GM18508 (cell line): ENCODE measurements at regions not wholly inside any gene's neighbourhood (a gene's known extent, or its start where the extent isn't known, plus 50 kb on each side); places are given as distances from the start of the nearest gene placed in this dataset.
"Not testable (repeated sequence)": the region's sequence is repeated elsewhere in the genome, so short reads cannot be mapped to it uniquely, and the experiment has no call there.

ENCODE experiments used
- ATAC-seq: cut with Tn5 transposase; IDR thresholded peaks from one replicate; pipeline ENCODE4 v1.9.1; 2021; ENCODE audit warnings: moderate number of reproducible peaks; ENCODE audit not compliant: insufficient read depth, unreplicated experiment

DNA sequence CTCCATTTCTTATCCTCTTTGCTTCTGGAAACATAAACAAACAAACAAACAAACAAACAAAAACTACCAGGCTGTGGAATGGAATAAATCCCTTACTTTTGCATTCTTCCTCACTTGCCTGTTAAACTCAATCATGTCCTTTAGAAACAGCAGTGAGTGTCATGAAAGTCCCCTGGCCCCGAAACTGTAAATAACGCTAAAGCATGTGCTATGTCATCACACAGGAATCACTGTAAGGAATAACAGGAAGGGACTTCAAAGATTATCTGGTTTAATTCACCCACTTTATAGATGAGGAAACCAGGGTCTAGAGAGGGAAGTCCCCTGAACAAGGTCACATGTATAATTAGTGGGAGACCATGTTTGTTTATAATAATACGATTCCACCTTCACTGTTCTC, 159.4 kb upstream of the MEOX2 start:
- no peak for ATAC-seq

DNA sequence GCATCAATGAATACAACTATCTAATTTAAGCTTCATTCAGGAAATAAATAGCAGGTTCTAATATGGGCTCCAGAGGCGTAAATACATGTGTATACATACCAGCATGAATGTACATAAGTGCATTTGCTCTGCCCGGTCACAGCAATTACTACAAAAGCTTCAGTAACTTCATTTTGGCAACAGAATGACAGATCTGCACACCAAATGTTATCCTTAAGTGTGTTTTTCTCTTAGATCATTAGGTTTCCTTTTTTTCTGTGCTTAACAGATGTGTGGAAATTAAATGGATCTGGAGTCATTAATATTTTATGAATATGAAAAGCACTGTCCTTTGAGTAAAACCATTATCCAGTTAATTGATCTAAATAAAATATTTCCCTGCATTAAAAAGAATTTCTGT, 159.0 kb upstream of the MEOX2 start:
- no peak for ATAC-seq

DNA sequence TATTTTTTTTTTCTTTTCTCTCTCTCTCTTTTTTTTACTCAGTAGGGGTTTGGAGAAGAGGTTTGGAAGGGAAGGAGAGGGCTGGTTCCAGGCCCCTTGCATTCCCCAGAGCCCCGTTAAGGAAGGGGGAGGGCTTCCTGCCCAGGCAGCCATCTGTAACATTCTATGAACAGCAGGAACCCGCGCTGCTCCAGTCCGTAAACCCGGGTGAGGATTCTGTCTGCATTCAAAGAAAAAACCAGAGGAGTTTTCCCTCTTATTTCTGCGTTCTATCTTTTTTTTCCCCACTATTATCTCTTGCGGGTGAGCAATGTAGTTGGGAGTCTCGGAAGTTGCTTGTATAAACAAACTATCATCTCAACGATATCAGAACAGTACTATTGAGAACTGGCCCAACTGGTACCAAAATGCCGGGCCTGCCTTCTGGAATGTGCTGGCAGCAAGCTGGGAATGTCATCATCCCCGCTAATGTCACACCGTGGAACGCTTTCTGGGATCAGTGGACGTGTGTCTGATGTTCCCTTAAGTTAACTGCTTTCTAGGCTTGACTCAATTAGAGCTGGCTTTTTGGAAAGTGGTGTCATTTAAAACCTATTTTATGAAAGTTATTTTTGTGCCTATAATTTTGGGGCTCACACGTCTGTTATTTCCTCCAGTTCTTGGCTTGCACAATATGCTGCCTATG, 153.1 kb upstream of the MEOX2 start:
- no peak for ATAC-seq

DNA sequence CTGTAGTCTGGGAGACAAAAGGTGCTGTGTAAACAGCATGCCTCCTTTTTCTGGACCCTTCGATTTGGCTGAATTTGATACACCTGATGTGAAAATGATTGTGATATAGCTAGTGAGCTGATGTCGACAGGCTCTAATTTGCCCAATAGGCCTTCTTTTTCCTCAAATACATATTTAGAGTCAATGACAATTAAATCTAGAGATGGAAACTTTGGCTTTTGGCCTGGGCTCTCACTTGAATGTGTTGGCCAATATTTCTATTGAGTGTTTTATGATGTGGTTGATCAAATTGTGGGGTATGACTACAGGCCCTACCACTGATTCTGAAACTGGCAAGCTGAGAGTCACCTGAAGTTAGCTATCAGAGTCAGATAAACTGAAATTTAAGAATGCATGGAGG, 151.8 kb upstream of the MEOX2 start:
- no peak for ATAC-seq

DNA sequence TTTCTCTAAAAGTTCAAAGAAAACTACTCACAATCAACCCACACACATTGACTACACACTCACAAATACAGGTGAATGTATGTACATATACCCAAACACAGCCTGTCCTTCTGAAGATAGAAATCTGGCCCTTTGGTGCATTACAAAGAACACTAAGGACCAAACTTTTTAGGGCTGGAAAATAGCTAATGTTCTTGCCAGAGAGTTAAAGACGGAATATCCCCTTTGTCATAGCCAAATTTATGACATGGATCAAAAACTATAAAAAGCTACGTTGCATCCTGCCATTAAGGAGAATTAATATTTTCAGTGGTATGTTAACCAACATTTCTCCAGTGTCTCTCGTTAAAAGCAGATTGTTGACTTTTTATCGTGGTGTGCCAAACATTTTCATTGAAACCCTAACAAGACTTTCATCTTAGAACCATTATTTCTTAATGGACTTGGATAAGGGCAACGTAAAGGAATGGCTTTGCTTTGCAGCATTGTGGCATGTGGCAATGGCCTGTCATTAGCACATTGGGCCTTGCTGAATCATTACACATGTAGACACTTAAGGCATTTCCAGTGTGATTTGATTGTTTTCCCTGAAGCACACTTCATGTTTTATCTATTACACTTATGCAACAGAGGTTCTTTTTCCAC, 150.9 kb upstream of the MEOX2 start:
- no peak for ATAC-seq

DNA sequence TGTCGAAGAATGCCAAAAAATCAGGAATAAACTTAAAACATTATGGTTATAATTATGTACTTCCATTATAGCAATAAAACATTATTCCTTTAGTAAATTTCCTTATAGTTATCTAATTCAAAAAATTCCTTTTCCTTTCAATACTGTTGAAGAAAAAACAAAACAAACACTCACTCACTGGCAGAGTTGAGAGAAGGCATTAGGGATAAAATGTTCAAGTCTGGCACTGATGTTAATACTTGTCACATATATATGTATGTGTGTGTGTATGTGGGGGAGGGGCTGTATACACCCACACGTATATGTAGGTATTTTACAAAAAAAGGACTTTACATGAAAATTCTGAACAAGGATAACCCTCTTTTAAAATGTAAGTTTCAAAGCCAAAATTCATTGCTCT, 150.2 kb upstream of the MEOX2 start:
- ATAC-seq: no peak

DNA sequence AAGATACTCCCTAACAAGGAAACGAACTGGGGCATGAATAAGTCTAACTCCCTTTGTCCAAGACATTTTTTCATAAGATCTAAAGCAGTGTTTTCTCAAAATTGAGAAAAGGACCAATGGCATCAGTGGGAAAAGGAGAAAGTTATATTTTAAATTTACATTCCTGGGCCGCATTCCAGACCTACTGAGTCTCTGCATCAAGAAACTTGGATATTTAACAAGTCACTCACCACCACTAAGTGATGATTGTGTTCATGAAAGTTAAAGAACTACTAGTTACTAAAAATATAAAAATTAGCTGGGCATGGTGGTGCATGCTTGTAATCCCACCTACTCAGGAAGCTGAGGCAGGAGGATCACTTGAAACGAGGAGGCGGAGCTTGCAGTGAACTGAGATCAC, 149.6 kb upstream of the MEOX2 start:
- ATAC-seq: no peak

DNA sequence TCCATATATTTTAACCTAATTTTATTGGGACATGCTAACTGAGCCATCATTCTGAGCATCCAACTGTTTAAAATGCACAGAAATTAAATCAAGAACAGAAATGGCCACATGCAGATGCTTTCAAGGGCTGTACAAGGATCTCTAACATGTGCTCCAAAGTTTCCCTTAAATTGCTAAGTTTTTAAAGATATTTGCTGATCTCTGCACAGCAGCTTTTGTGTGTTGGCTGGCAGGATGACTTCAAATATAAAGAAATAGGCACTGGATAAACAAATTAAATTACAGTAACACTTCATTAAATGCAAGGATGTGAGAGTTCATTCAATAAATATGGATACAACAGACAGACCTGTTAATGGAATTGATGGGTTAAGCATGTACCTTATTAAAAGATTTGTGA, 148.0 kb upstream of the MEOX2 start:
- no peak for ATAC-seq

DNA sequence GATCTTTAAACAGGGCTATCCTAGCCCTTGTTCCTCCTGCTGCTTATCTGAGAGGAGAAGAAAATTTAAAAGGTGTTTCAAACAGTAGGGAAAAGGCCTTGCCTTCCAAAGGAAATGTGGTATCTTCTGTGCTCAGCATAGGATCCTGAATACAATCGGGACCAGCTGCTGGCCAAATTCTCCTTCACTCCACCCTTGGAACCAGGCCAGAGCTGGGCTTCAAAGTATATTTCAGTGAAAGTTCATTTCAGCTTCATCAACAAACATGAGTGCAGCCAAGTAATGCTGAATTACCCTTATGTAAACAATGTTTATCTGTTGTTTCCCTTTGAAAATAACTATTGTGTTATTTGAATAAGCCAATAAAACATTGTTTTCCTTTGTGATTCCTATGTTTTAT, 146.5 kb upstream of the MEOX2 start:
- ATAC-seq: no peak

DNA sequence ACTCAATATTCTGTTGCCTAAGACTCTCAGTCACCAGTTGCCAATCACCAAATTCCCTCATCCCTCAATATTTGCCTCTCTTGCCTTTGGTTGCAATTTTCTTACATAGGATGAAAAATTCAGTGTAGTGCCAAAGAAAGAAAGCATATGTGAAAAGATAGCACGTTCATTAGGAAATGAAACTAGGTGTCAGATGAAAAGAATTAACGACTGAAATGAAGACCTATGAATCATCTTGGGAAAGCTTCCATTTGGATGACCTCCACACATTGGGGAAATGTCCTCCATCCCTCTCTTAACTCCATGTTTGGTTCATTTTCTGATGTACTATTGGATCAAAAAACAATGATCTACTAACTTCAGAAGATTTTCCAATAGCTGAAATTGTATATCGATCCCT, 145.1 kb upstream of the MEOX2 start:
- ATAC-seq: no peak

DNA sequence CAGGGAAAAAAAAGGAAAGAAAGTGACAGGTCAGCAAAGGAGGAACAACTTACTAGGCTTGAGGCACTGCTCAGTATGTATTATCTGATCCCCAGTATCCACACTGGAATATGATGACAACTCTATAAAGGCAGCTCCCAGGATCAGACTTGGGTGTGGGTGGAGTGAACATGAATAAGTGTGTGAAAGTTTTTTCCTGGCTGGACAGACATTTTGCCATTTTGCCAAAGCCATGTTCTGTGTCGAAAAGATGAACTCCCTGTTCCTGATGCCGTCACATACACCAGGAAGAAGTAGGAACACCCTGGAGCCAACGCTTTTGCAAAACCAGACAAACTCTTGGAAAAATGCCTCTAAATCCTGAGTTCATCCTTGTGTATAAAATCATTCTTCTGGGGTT, 143.2 kb upstream of the MEOX2 start:
- no peak for ATAC-seq

DNA sequence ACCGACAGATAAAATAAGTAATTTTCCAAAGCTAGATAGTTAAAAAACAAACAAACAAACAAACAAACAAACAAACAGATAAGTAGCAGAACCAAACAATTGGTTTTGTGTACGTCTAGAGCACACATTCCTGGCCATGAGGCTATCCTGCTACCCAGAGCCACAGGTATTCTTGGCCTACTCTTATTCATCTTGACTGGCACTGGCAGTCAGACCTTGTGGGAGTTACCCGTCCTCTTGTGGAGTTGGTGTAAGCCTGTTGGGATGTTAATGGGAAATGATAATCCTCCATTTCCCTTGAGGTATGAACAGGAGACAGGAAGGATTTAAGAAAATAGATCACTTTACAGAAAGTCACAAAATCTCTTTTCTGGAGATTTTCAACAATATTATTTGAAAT, 142.4 kb upstream of the MEOX2 start:
- ATAC-seq: no peak

DNA sequence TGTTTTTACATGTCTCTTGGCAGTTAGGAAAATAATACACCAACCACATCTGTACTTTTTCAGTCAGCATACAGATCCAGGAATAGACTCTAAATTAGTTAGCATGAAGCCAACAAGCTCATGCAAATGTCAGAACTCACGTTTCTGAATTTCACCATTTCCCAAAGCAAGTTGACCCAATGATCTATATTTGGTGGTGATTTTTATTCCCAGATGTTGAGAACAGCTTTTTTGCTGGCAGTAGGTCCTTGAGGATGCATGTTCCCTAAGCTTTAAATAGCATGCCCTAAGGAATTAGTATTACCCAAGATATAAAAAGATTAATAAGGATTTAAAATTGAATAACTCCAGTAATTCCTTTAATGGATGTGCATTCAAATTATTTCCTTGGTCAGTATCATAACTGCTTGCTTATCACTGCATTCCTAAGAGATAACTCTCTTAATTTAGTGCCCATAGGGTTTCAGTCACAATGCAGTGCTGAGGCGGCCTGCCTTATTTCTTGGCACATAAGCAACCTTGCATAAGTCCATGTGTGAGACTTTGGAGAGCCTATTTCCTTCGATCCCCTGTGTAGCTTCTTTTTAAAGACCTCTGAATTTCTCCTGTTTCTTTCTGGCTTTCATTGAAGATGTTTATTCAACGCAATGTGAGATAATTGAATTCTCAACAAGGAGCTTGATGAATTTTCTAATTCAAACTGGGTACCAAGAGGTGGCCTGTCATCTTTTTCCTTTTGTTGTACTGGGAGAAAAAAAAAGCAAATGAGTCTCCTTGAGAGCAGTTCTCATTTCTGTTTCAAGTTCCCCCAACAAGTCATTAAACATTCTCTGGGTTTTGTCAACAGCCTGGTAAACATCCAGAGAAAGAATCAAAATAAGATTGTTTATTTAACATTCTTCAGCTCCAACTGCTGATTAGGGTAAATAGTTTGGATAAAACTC, 135.3 kb upstream of the MEOX2 start:
- ATAC-seq: no peak

DNA sequence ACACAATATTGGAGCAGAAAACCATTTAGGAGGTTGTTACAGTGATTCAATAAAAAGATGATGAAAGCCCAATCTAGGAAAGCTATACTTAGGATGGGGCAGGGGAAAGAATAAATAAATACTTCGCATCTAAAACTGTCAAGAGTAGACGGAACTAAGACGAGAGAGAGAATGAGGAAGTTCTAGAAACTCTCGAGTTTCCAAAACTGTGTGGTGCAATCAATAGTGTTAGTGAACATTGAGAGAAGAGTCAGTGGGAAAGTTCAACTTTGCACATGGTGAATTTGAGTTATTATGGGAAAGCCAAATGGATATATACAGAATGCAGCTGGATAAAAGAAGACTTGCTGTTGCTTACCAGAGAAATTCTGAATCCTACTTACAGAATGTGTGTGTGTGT, 133.8 kb upstream of the MEOX2 start:
- ATAC-seq: no peak

DNA sequence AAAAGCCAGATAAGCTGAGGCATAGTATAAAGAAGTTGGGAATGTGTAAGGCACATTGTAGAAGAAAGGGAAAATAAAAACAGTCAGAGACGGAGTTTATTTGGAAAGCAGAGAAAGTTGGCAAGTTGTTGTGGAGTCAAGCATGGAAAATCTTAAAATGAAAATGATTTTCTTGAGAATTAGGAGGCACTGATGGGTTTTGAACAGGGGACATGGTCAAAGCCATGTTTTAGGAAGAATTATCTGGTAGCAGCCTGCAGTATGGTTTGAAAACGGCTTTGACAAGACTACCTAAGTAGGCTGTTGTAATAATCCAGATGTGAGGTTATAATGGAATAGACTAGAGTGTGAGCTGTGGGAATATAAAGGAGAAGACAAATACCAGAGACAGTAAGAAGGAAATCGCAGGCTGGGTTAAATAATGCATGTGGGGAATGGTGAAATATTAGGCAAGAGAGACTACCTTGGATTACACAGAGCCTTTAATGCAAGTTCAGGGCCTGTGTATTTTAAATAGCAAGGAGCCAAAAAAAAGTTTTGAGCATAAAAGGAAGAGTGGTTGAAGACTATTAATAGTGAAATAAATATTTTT, 130.4 kb upstream of the MEOX2 start:
- ATAC-seq: no peak

DNA sequence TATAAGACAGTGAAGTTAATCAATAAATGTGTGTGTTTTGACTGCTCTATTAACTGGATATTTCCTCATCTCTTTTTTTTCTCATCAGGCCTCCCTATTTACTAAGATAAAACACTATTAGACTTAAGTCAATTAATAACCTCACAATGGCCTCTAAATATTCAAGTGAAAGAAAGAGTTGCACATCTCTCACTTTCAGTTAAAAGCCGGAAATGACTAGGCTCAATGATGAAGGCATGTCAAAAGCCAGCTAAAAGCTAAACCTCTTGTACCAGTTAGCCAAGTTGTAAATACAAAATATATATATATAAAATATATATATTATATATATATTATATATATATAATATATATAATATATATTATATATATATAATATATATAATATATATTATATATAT, 127.0 kb upstream of the MEOX2 start:
- no peak for ATAC-seq

DNA sequence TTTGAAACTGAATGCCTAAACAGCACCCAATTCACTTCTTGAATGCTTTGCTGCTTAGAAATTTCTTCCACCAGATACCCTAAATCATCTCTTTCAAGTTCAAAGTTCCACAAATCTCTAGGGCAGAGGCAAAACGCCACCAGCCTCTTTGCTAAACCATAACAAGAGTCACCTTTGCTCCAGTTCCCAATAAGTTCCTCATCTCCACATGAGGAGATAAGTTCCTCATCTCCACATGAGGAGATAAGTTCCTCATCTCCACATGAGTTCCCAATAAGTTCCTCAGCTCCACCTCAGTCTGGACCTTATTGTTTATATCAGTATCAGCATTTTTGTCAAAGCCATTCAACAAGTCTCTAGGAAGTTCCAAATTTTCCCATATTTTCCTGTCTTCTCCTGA, 123.9 kb upstream of the MEOX2 start:
- ATAC-seq: not testable (repeated sequence)

DNA sequence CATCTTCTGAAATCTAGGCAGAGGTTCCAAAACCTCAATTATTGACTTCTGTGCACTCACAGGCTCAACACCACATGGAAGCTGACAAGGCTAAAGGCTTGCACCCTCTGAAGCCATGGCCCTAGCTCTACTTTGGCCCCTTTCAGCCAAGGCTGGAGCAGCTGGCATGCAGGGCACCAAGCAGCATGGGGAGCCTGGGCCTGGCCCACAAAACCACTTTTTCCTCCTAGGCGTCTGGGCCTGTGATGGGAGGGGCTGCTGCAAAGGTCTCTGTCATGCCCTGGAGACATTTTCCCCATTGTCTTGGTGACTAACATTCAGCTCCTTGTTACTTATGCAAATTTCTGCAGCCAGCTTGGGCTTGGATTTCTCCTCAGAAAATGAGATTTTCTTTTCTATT, 123.5 kb upstream of the MEOX2 start:
- not testable (repeated sequence) for ATAC-seq

DNA sequence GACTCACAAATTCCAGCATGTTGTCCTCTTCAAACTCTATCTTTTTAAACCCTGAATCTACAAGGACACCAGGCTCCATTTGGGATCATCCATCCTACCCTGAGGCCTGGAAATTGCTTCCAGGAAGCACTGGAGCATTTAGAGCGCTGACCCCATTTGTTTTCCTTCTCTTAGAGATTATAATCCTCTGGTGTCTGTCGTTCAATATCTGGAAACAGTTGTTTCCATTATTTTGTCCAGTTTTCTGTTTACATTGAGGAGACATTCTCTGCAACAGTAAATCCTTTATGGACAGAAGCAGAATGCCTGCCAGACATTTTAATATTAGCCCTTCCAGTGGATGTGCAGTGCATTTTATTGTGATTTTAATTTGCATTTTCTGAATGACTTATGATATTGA, 119.4 kb upstream of the MEOX2 start:
- ATAC-seq: no peak

DNA sequence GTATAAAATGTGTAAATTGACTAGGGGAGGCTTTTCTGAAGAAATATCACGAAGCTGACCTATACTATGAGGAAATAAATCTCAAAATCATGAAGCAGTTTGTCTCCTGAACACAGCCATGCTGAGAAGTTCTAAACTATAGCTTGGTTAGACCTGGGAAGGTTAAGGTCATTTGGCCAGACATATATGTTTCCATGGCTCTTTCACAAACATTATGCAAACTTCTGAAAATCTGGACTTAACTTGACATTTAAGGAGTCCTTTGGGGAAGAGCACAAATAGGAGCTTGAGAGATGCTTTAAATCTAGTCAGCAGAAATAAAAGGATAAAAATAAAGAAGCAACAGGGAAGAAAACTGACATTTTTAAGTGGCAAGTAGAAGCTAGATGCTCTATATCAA, 115.9 kb upstream of the MEOX2 start:
- no peak for ATAC-seq

DNA sequence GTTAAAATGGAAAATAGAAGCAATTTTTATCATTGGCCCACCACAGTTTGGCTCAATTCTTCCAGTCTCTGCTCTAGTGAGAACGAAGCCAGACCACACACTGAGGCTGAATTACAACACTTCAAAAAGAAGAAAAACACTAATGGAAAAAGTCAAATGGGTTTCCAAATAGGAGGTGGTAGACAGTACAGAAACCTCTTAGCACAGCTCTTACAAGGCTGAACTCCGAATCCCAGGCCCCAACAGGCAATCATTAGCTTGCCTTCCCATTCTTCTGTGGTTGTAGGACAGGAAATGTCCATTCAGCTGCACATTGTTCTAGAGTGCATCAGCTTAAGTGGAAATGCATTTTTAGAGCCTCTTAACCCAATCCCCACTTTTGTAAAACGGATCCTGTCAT, 115.1 kb upstream of the MEOX2 start:
- ATAC-seq: no peak
